ENCODE measurements at regions not wholly inside any gene's neighbourhood (a gene's known extent, or its start where the extent isn't known, plus 50 kb on each side); places are given as distances from the start of the nearest gene placed in this dataset.

DNA sequence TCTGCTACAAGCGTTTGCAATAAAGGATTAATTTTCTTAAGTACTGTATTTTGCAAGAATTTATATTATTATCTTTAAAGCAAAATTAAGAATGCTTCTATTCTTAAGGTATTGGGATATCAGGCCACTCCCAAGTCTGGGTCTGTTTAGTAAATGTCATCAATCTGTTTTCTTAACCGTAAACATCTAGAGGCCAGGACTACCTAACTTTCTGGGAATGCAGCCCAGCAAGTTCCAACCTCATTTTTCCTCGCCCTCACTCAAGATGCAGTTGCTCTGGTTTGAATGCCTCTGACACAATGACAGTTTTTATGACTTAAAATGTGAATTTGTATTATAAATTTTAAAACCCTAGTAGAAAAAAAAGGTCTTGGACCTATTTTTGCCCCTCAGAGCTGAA, 143.5 kb downstream of the INHBA start:
- Histone ChIP-seq H3K4me3 (ENCODE audit: low read depth in 2 of 2, low read length in 1 of 2) (no peak overlapping the region), H3K9me3 (no peaks in the 10 kb centered on the region), H3K4me1 (ENCODE audit: control insufficient read depth in 1 of 2, insufficient read depth in 2 of 2, low read depth in 1 of 2, low read length in 1 of 2) (no peaks in the 10 kb centered on the region), H4K20me1 (ENCODE audit: insufficient read depth) (no peaks in the 10 kb centered on the region), H3F3A (replicated peaks; ENCODE audit: insufficient read depth) (no peaks in the 10 kb centered on the region), H3K9ac (no peak overlapping the region), H3K36me3 (replicated peaks in 1 of 2; ENCODE audit: control insufficient read depth in 1 of 2, insufficient read depth in 2 of 2, low read length in 1 of 2) (no peaks in the 10 kb centered on the region), H2AFZ (ENCODE audit: low read depth) (no peak overlapping the region), H3K27me3 (ENCODE audit: insufficient read depth) (no peaks in the 10 kb centered on the region), H3K4me2 (no peak overlapping the region), H3K79me2 (ENCODE audit: insufficient read depth) (no peaks in the 10 kb centered on the region), H3K9me2 (no peaks in the 10 kb centered on the region), H3K27ac (ENCODE audit: low read depth in 2 of 2, low read length in 1 of 2) (no peak overlapping the region)
- POLR2A ChIA-PET = no interaction called here
- 77% methylated on average over 3 of the region's 3 CpGs for WGBS (ENCODE audit: low lambda C conversion rate)
- no peak for DNase-seq
- TF ChIP-seq USF1 (IDR thresholded peaks at IDR 0.05; ENCODE audit: borderline replicate concordance, low read depth) = no peak
- TF ChIP-seq, protein P1, sequence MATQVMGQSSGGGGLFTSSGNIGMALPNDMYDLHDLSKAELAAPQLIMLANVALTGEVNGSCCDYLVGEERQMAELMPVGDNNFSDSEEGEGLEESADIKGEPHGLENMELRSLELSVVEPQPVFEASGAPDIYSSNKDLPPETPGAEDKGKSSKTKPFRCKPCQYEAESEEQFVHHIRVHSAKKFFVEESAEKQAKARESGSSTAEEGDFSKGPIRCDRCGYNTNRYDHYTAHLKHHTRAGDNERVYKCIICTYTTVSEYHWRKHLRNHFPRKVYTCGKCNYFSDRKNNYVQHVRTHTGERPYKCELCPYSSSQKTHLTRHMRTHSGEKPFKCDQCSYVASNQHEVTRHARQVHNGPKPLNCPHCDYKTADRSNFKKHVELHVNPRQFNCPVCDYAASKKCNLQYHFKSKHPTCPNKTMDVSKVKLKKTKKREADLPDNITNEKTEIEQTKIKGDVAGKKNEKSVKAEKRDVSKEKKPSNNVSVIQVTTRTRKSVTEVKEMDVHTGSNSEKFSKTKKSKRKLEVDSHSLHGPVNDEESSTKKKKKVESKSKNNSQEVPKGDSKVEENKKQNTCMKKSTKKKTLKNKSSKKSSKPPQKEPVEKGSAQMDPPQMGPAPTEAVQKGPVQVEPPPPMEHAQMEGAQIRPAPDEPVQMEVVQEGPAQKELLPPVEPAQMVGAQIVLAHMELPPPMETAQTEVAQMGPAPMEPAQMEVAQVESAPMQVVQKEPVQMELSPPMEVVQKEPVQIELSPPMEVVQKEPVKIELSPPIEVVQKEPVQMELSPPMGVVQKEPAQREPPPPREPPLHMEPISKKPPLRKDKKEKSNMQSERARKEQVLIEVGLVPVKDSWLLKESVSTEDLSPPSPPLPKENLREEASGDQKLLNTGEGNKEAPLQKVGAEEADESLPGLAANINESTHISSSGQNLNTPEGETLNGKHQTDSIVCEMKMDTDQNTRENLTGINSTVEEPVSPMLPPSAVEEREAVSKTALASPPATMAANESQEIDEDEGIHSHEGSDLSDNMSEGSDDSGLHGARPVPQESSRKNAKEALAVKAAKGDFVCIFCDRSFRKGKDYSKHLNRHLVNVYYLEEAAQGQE (IDR thresholded peaks at IDR 0.05; ENCODE audit: low read depth, low read length) = no peak
- no peak for TF ChIP-seq NRF1 (IDR thresholded peaks at IDR 0.05; ENCODE audit: low read depth, low read length)
- TF ChIP-seq FOXM1 (IDR thresholded peaks at IDR 0.05; ENCODE audit: low read depth) = no peak
- no peak for TF ChIP-seq SMC3 (IDR thresholded peaks at IDR 0.05; ENCODE audit: low read depth, low read length)
- no peak for TF ChIP-seq RAD21 (IDR thresholded peaks at IDR 0.05; ENCODE audit: low read length)
- TF ChIP-seq CHD2 (IDR thresholded peaks at IDR 0.05; ENCODE audit: low read length, partially characterized antibody) = no peak
- TF ChIP-seq MXI1 (IDR thresholded peaks at IDR 0.05; ENCODE audit: low read depth, low read length) = no peak
- TF ChIP-seq MAX (IDR thresholded peaks at IDR 0.05; ENCODE audit: low read depth) = no peak
- no peak for TF ChIP-seq JUND (IDR thresholded peaks at IDR 0.05)
- TF ChIP-seq RFX5 (IDR thresholded peaks at IDR 0.05; ENCODE audit: low read length) = no peak
- TF ChIP-seq ZBTB33 (IDR thresholded peaks at IDR 0.05; ENCODE audit: borderline replicate concordance, low read depth) = no peak
- TF ChIP-seq, protein P2, sequence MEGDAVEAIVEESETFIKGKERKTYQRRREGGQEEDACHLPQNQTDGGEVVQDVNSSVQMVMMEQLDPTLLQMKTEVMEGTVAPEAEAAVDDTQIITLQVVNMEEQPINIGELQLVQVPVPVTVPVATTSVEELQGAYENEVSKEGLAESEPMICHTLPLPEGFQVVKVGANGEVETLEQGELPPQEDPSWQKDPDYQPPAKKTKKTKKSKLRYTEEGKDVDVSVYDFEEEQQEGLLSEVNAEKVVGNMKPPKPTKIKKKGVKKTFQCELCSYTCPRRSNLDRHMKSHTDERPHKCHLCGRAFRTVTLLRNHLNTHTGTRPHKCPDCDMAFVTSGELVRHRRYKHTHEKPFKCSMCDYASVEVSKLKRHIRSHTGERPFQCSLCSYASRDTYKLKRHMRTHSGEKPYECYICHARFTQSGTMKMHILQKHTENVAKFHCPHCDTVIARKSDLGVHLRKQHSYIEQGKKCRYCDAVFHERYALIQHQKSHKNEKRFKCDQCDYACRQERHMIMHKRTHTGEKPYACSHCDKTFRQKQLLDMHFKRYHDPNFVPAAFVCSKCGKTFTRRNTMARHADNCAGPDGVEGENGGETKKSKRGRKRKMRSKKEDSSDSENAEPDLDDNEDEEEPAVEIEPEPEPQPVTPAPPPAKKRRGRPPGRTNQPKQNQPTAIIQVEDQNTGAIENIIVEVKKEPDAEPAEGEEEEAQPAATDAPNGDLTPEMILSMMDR (IDR thresholded peaks at IDR 0.05) = no peak
- no peak for TF ChIP-seq FOSL2 (IDR thresholded peaks at IDR 0.05; ENCODE audit: borderline replicate concordance, low read depth)
- CTCF ChIA-PET = no interaction called here

Measured in SK-N-SH (cell line).